Neural cell (in vitro differentiated cells): ENCODE measurements at regions not wholly inside any gene's neighbourhood (a gene's known extent, or its start where the extent isn't known, plus 50 kb on each side); places are given as distances from the start of the nearest gene placed in this dataset.

Experiments used
- CTCF ChIP-seq: fragments of 450-650 bp; IDR thresholded peaks from 2 replicates; pipeline ENCODE4 v1.5.1; 2014; ENCODE audit warnings: antibody characterized with exemption, mild to moderate bottlenecking, moderate library complexity; ENCODE audit not compliant: poor library complexity, severe bottlenecking
- EP300 ChIP-seq: fragments of 450-650 bp; conservative IDR thresholded peaks from 2 replicates; pipeline ENCODE4 v1.6.1; 2014; ENCODE audit warnings: antibody characterized with exemption, mild to moderate bottlenecking, moderate library complexity; ENCODE audit not compliant: poor library complexity, severe bottlenecking
- EZH2 ChIP-seq: fragments of 200-600, 300-800 bp; shearing (Covaris generic), sonication (generic); IDR thresholded peaks from 2 replicates; pipeline ENCODE4 v1.6.1; 2014; ENCODE audit warnings: antibody characterized with exemption, low read length, borderline replicate concordance, mild to moderate bottlenecking; ENCODE audit not compliant: insufficient read depth, poor library complexity, severe bottlenecking
- POLR2AphosphoS5 ChIP-seq: IDR thresholded peaks from 2 replicates; pipeline ENCODE4 v1.6.1; 2012
- REST ChIP-seq: IDR thresholded peaks from 2 replicates; pipeline ENCODE4 v1.6.1; 2012; ENCODE audit warnings: borderline replicate concordance
- SMC3 ChIP-seq: fragments of 450-650 bp; conservative IDR thresholded peaks from 2 replicates; pipeline ENCODE4 v1.6.1; 2014; ENCODE audit warnings: antibody characterized with exemption, mild to moderate bottlenecking, moderate library complexity; ENCODE audit not compliant: poor library complexity
- TAF1 ChIP-seq: IDR thresholded peaks from 2 replicates; pipeline ENCODE4 v1.6.1; 2012; ENCODE audit warnings: low read depth

- no peak for TF ChIP-seq EZH2
- no peak for TF ChIP-seq CTCF
- TF ChIP-seq EP300 = no peak
- no peak for TF ChIP-seq REST
- no peak for TF ChIP-seq SMC3
- TF ChIP-seq POLR2AphosphoS5 = no peak
- TF ChIP-seq TAF1 = no peak
Observed at GRCh38 chr10:7475939-7476338, 65.1 kb upstream of the SFMBT2 start.
